ENCODE measurements at regions not wholly inside any gene's neighbourhood (a gene's known extent, or its start where the extent isn't known, plus 50 kb on each side); places are given as distances from the start of the nearest gene placed in this dataset.
"Not testable (repeated sequence)": the region's sequence is repeated elsewhere in the genome, so short reads cannot be mapped to it uniquely, and the experiment has no call there.

DNA sequence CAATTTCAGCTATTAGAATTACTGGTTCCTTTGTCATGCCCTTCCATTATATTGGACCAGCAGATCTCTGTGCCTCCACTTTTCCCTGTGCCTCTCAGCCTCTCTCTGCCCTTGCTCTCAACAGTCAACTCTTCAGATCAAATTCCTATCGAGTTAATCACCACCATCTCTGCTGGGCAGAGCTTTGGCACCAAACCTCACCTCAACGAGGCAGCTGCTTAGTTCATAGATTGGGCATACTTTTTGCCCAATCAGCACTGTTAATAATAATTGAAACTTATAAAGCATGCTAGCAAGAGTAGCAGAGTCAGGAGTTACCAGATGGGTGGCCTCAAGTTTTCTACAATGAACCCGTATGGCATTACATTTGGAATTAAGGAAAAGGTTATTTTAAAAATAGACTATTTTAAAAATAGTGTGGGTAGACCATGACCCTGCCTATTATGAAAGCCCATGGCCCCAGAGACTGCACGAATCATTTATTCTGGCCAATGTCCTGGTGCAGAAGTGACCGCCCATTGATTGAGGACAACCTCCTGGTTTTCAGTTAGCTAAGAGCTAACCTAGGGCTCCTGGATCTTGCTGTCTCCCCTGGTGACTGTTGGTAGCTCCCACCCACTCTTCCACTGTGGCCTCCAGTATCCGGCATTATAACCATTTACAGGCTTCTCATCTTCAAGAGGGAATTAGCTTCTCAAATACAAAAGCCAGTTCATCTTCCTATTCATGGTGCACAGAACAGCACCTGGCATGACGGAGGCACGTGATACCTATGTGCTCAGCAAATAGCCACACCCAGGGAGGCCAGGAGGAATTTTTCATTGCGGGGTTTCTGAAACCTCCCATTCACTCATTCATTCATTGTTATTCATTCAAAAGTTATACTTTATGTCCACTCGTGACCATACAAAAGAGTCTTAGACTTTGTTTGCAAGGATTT lies 265.4 kb downstream of the INHBA start:
- Histone ChIP-seq H3K4me3 (no peak overlapping the region), H3K4me1 (no peaks in the 10 kb centered on the region), H3K36me3 (no peaks in the 10 kb centered on the region), H3K27ac (no peak overlapping the region), H3K9me3 (no peaks in the 10 kb centered on the region), H3K27me3 (no peaks in the 10 kb centered on the region)
- TF ChIP-seq, protein P1, sequence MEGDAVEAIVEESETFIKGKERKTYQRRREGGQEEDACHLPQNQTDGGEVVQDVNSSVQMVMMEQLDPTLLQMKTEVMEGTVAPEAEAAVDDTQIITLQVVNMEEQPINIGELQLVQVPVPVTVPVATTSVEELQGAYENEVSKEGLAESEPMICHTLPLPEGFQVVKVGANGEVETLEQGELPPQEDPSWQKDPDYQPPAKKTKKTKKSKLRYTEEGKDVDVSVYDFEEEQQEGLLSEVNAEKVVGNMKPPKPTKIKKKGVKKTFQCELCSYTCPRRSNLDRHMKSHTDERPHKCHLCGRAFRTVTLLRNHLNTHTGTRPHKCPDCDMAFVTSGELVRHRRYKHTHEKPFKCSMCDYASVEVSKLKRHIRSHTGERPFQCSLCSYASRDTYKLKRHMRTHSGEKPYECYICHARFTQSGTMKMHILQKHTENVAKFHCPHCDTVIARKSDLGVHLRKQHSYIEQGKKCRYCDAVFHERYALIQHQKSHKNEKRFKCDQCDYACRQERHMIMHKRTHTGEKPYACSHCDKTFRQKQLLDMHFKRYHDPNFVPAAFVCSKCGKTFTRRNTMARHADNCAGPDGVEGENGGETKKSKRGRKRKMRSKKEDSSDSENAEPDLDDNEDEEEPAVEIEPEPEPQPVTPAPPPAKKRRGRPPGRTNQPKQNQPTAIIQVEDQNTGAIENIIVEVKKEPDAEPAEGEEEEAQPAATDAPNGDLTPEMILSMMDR (IDR thresholded peaks at IDR 0.05) = no peak
- TF ChIP-seq POLR2A (IDR thresholded peaks at IDR 0.05) = no peak
- 63 to 71% methylated on average over 9 to 10 of the region's 10 CpGs for WGBS, 2 donors
- no peak for DNase-seq
- intact Hi-C loops (cut with DNase I) = no loop called here

DNA sequence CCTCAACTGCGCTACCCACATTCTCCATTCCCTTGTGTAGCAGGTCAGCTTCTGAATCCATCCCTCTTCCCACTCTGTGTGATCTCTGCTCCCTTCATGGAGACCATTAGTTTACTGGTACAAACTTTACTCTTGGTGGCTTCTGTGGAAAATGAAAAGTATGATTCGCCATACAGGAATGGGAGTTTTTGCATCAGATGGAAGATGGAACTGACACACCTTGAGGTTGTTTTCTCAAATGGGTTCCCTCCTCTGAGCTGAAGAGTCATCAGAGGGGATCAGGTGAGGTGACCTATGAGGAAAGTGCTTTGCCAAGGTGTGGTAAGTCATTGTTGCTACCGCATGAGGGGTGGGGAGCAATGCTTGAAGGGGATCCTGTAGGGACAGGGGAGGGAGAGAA lies 266.8 kb downstream of the INHBA start:
- H3K4me1 ChIP-seq = no peaks in the 10 kb centered on the region
- no peak for DNase-seq
- H3K36me3 ChIP-seq = no peaks in the 10 kb centered on the region
- no peaks in the 10 kb centered on the region for H3K27me3 ChIP-seq
- 96 to 100% methylated on average over 1 to 3 of the region's 3 CpGs for WGBS, 2 donors
- TF ChIP-seq POLR2A (IDR thresholded peaks at IDR 0.05) = no peak
- TF ChIP-seq, protein P1 (IDR thresholded peaks at IDR 0.05) = no peak
- intact Hi-C loops (cut with DNase I) = no loop called here
- no peak overlapping the region for H3K4me3 ChIP-seq
- no peaks in the 10 kb centered on the region for H3K9me3 ChIP-seq
- no peak overlapping the region for H3K27ac ChIP-seq

DNA sequence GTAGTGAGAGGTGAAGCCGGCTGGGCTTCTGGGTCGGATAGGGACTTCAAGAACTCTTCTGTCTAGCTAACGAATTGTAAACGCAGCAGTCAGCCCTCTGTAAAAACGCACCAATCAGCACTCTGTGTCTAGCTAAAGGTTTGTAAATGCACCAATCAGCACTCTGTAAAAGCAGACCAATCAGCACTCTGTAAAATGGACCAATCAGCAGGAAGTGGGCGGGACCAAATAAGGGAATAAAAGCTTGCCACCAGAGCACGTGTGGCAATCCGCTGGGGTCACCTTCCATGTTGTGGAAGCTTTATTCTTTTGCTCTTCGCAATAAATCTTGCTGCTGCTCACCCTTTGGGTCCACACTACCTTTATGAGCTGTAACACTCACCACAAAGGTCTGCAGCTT lies 267.9 kb downstream of the INHBA start:
- H3K36me3 ChIP-seq; H3K27me3 ChIP-seq; H3K9me3 ChIP-seq; H3K27ac ChIP-seq; DNase-seq; H3K4me1 ChIP-seq; intact Hi-C loops (cut with DNase I); H3K4me3 ChIP-seq: not testable (repeated sequence)
- 86 to 88% methylated on average over 8 of the region's 9 CpGs for WGBS, 2 donors

DNA sequence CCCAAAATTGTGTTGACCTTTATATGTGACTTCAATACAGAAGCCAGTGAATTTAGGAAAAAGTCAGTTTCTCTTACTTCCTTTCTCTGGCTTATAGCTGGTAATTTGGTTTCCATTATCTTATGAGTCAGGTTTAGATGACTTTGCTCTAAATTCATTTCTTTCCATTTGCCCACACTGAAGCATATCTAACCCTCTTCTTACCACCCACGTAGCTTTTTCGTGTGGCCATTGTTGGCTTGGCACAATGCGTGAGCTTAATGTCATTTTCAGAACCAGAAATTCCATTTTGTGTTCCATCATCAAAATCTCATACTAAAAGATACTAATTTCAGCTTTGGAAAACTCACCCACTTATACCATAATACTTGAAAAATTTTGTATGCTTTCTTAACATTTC lies 271.2 kb downstream of the INHBA start:
- no peaks in the 10 kb centered on the region for H3K4me1 ChIP-seq
- H3K9me3 ChIP-seq = no peaks in the 10 kb centered on the region
- WGBS, 2 donors = 80 to 81% methylated on average over 3 of the region's 3 CpGs
- H3K4me3 ChIP-seq = no peak overlapping the region
- intact Hi-C loops (cut with DNase I) = no loop called here
- no peaks in the 10 kb centered on the region for H3K27me3 ChIP-seq
- no peak overlapping the region for H3K27ac ChIP-seq
- no peak for TF ChIP-seq POLR2A (IDR thresholded peaks at IDR 0.05)
- TF ChIP-seq, protein P1 (IDR thresholded peaks at IDR 0.05) = no peak
- H3K36me3 ChIP-seq = no peaks in the 10 kb centered on the region
- no peak for DNase-seq

DNA sequence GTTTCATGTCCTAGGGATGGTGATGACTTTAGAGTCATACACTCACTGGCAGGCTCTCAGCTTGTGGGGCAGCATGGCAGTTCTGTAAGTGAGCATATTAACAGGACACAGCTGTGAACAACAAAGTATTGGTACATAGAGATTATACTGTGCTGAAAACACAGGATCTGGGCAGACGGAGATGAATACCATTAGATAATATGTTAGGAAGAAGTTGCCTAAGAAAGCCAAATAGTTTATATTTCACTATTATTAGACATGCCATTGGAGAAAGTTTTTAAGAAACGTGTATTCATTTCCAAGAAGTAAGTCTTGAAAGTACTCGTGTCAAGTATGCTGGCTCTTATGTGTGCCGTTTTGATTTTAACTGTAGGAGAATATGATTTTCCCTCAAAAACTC lies 274.5 kb downstream of the INHBA start:
- Histone ChIP-seq H3K4me1 (no peaks in the 10 kb centered on the region), H3K4me3 (no peak overlapping the region), H3K9me3 (no peaks in the 10 kb centered on the region), H3K27ac (no peak overlapping the region), H3K27me3 (no peaks in the 10 kb centered on the region), H3K36me3 (no peaks in the 10 kb centered on the region)
- no peak for DNase-seq
- TF ChIP-seq, protein P1 (IDR thresholded peaks at IDR 0.05) = no peak
- TF ChIP-seq POLR2A (IDR thresholded peaks at IDR 0.05) = no peak
- 62 to 72% methylated on average over 4 of the region's 4 CpGs for WGBS, 2 donors
- intact Hi-C loops (cut with DNase I) = no loop called here
